ENCODE measurements at regions not wholly inside any gene's neighbourhood (a gene's known extent, or its start where the extent isn't known, plus 50 kb on each side); places are given as distances from the start of the nearest gene placed in this dataset.

GRCh38 chr9:88723751-88724150 lies 188.8 kb downstream of the NXNL2 start:
- Histone ChIP-seq H3K27ac (ENCODE audit: low read depth in 2 of 2, low read length in 1 of 2) (peak overlapping the region in 1 of 2 experiments; percentile 53; a peak in 1 of 4 replicates), H3K4me2 (no peak overlapping the region), H4K20me1 (ENCODE audit: insufficient read depth) (no peaks in the 10 kb centered on the region), H3K9ac (no peak overlapping the region), H3K4me3 (ENCODE audit: low read depth in 2 of 2, low read length in 1 of 2) (no peak overlapping the region), H3K27me3 (ENCODE audit: insufficient read depth) (no peaks in the 10 kb centered on the region), H3K9me3 (no peaks in the 10 kb centered on the region), H3F3A (replicated peaks; ENCODE audit: insufficient read depth) (no peaks in the 10 kb centered on the region), H3K9me2 (no peaks in the 10 kb centered on the region), H3K36me3 (replicated peaks in 1 of 2; ENCODE audit: control insufficient read depth in 1 of 2, insufficient read depth in 2 of 2, low read length in 1 of 2) (no peaks in the 10 kb centered on the region), H3K4me1 (ENCODE audit: control insufficient read depth in 1 of 2, insufficient read depth in 2 of 2, low read depth in 1 of 2, low read length in 1 of 2) (peaks cover 0 to 6% of the 10 kb centered on the region in 2 experiments; a peak in 2 of 4 replicates), H3K79me2 (ENCODE audit: insufficient read depth) (no peaks in the 10 kb centered on the region), H2AFZ (ENCODE audit: low read depth) (no peak overlapping the region)
- TF ChIP-seq TEAD4 (IDR thresholded peaks at IDR 0.05; ENCODE audit: borderline replicate concordance, insufficient read depth), result no peak
- TF ChIP-seq PBX3 (IDR thresholded peaks at IDR 0.05), result no peak
- 0 out of 2 replicates have a peak, but pooled peaks have one; percentile 5 for TF ChIP-seq GATA2 (CRISPR knock-in tag; IDR thresholded peaks at IDR 0.05)
- no peak for TF ChIP-seq SMC3 (IDR thresholded peaks at IDR 0.05; ENCODE audit: low read depth, low read length)
- ChIA-PET POLR2A (no interaction called here), CTCF (interaction anchor here (0.6 to 1.0 kb wide), 2 partner anchors 15 to 17 kb away, joined by 3 read pairs; no protein-coding TSS in a partner anchor)
- no peak for DNase-seq

GRCh38 chr9:88724331-88724730 lies 189.4 kb downstream of the NXNL2 start:
- 71% methylated on average over 5 of the region's 5 CpGs for WGBS (ENCODE audit: low lambda C conversion rate)
- no peak for DNase-seq
- POLR2A ChIA-PET, result no interaction called here
- H3K4me3 ChIP-seq (ENCODE audit: low read depth in 2 of 2, low read length in 1 of 2), result no peak overlapping the region
- peak overlapping the region in 1 of 2 experiments; percentile 53; a peak in 1 of 4 replicates for H3K27ac ChIP-seq (ENCODE audit: low read depth in 2 of 2, low read length in 1 of 2)
- CTCF ChIA-PET, result interaction anchor here (0.6 kb wide), 1 partner anchor 14 kb away, joined by 3 read pairs; no protein-coding TSS in a partner anchor
- H3K9ac ChIP-seq, result no peak overlapping the region
- no peaks in the 10 kb centered on the region for H3F3A ChIP-seq (replicated peaks; ENCODE audit: insufficient read depth)
- H3K9me3 ChIP-seq, result no peaks in the 10 kb centered on the region
- no peak overlapping the region for H3K4me2 ChIP-seq
- H4K20me1 ChIP-seq (ENCODE audit: insufficient read depth), result no peaks in the 10 kb centered on the region
- TF ChIP-seq CTCF (IDR thresholded peaks at IDR 0.05) (no peak), GATA2 (CRISPR knock-in tag; IDR thresholded peaks at IDR 0.05) (0 out of 2 replicates have a peak, but pooled peaks have one; percentile 5)
- no peaks in the 10 kb centered on the region for H3K27me3 ChIP-seq (ENCODE audit: insufficient read depth)
- H3K79me2 ChIP-seq (ENCODE audit: insufficient read depth), result no peaks in the 10 kb centered on the region
- no peaks in the 10 kb centered on the region for H3K9me2 ChIP-seq
- no peak overlapping the region for H2AFZ ChIP-seq (ENCODE audit: low read depth)
- H3K4me1 ChIP-seq (ENCODE audit: control insufficient read depth in 1 of 2, insufficient read depth in 2 of 2, low read depth in 1 of 2, low read length in 1 of 2), result peaks cover 0 to 6% of the 10 kb centered on the region in 2 experiments; a peak in 2 of 4 replicates
- H3K36me3 ChIP-seq (replicated peaks in 1 of 2; ENCODE audit: control insufficient read depth in 1 of 2, insufficient read depth in 2 of 2, low read length in 1 of 2), result no peaks in the 10 kb centered on the region

- H3K9me3 ChIP-seq, result no peaks in the 10 kb centered on the region
- no peaks in the 10 kb centered on the region for H3K36me3 ChIP-seq (replicated peaks in 1 of 2; ENCODE audit: control insufficient read depth in 1 of 2, insufficient read depth in 2 of 2, low read length in 1 of 2)
- H4K20me1 ChIP-seq (ENCODE audit: insufficient read depth), result no peaks in the 10 kb centered on the region
- no peak overlapping the region for H3K4me2 ChIP-seq
- H3F3A ChIP-seq (replicated peaks; ENCODE audit: insufficient read depth), result no peaks in the 10 kb centered on the region
- WGBS (ENCODE audit: low lambda C conversion rate), result 87% methylated on average over 3 of the region's 3 CpGs
- no peaks in the 10 kb centered on the region for H3K9me2 ChIP-seq
- H3K79me2 ChIP-seq (ENCODE audit: insufficient read depth), result no peaks in the 10 kb centered on the region
- no peak overlapping the region for H3K9ac ChIP-seq
- ChIA-PET POLR2A (no interaction called here), CTCF (no interaction called here)
- H2AFZ ChIP-seq (ENCODE audit: low read depth), result no peak overlapping the region
- TF ChIP-seq TAF1 (IDR thresholded peaks at IDR 0.05; ENCODE audit: borderline replicate concordance, low read depth, low read length), result no peak
- no peak for TF ChIP-seq RAD21 (IDR thresholded peaks at IDR 0.05; ENCODE audit: low read length)
- no peak for TF ChIP-seq USF1 (IDR thresholded peaks at IDR 0.05; ENCODE audit: borderline replicate concordance, low read depth)
- TF ChIP-seq YY1 (IDR thresholded peaks at IDR 0.05; ENCODE audit: low read depth), result no peak
- no peak for TF ChIP-seq IRF3 (IDR thresholded peaks at IDR 0.05; ENCODE audit: low read depth, low read length)
- no peak for TF ChIP-seq CTCF (IDR thresholded peaks at IDR 0.05)
- TF ChIP-seq MAX (IDR thresholded peaks at IDR 0.05; ENCODE audit: low read depth), result no peak
- TF ChIP-seq RCOR1 (IDR thresholded peaks at IDR 0.05; ENCODE audit: low read length), result no peak
- peaks cover 0 to 6% of the 10 kb centered on the region in 2 experiments; a peak in 2 of 4 replicates for H3K4me1 ChIP-seq (ENCODE audit: control insufficient read depth in 1 of 2, insufficient read depth in 2 of 2, low read depth in 1 of 2, low read length in 1 of 2)
- H3K27me3 ChIP-seq (ENCODE audit: insufficient read depth), result no peaks in the 10 kb centered on the region
- DNase-seq, result no peak
- no peak overlapping the region for H3K4me3 ChIP-seq (ENCODE audit: low read depth in 2 of 2, low read length in 1 of 2)
- H3K27ac ChIP-seq (ENCODE audit: low read depth in 2 of 2, low read length in 1 of 2), result no peak overlapping the region
Observed at GRCh38 chr9:88725300-88726019, 190.5 kb downstream of the NXNL2 start.
